ENCODE measurements at regions not wholly inside any gene's neighbourhood (a gene's known extent, or its start where the extent isn't known, plus 50 kb on each side); places are given as distances from the start of the nearest gene placed in this dataset.

- TF ChIP-seq CTCF (IDR thresholded peaks at IDR 0.05) (no peak), POLR2A (IDR thresholded peaks at IDR 0.05) (no peak)
These were observed 174.5 kb downstream of the FNDC1 start for GRCh38 chr6:159343709-159344108.
